ENCODE measurements at regions not wholly inside any gene's neighbourhood (a gene's known extent, or its start where the extent isn't known, plus 50 kb on each side); places are given as distances from the start of the nearest gene placed in this dataset.

DNA sequence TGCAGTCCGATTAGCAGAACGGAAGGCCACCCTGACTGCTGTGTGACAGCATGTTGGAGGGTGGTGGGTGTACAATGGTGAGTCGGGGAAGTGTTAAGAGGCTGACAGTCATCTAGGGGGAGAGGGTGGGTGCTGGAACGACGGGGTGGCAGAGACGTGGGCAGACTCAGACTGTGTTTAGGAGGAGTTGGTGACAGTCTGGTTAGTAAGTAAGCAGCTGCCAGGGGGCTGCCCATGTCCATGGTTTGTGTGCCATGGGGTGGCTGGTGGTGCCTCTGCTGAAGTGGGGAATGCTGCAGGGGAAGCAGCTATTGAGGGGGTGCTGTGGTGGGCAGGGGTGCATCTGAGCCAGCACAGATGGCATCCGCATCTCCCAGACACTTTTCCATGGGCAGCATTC lies 51.3 kb upstream of the BOD1 start:
- TF ChIP-seq CTCF (IDR thresholded peaks at IDR 0.05; ENCODE audit: poor library complexity) (no peak), EZH2phosphoT487 (IDR thresholded peaks at IDR 0.05; ENCODE audit: low read depth, severe bottlenecking, unreplicated experiment) (no peak), EZH2 (IDR thresholded peaks at IDR 0.05; ENCODE audit: borderline replicate concordance) (no peak)

All from hepatocyte (in vitro differentiated cells).